Stimulated activated CD4-positive, alpha-beta T cell treated with anti-CD3 and anti-CD28 coated beads, Interleukin-12 subunit alpha, Interleukin-12 subunit beta, amount 100 ng/mL, for 48 hours (primary cell): ENCODE measurements at regions not wholly inside any gene's neighbourhood (a gene's known extent, or its start where the extent isn't known, plus 50 kb on each side); places are given as distances from the start of the nearest gene placed in this dataset.

Experiments
- DNase-seq, 3 donors: peaks; one replicate each; pipeline ENCODE4 v3.0.0-alpha.2; 2020; ENCODE audit warnings: low read depth in 2 of 3, low spot score in 1 of 3

DNA sequence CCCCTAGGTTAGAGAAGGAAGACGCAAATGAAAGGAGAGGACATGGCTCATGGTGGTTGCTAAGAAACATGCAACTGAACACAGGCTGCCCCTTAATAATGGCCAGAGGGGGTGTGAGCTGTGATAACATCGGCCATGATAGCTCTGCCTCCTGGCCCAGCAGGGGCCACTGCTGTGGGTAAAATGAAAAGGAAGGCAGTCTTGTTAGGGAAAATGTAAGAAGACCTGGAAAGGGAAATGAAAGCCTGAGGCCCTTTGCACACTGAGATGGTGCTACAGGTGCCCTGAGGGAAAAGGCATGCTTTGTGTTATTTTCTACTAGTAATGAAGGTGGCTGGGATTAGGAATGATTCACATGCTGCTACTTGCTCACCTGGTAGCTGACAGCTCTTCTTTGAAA, 123.6 kb upstream of the MID1 start:
- DNase-seq = no peak

DNA sequence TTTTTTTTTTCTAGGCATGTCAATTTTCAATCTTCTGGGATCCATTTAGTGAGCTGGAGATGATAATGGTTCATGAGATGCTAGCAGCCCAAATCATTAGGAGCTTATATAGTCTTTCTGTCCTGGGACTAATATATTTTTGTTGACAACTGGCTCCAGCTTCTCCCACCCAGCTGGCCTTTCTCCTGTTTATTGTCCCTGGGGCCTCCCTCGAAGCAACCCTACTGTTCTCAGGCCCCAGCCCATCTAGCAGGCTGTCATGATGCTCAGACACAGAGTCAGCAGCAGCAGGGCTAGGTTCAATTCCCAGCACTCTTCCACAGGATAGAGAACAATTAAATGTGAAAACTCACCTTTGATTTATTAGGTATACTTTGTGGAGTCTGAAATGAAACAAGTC, 127.6 kb upstream of the MID1 start:
- DNase-seq = no peak

DNA sequence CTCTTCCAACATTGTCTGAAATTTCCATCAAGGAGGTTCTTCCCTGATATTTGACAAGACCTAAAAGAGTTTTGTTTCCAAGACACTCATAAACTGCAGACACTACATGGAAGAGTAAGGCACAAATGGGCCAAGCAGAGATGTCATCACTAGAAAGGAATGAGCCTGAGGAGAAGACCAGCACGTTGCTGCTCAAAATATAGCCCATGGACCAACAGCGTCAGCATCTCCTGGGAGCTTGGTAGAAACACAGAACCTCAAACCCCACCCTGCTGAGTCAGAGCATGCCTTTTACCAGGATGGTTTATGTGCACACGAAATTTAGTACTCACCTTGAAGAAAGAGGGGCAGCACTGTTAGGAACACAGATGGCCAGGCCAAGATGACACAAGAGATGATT, 128.7 kb upstream of the MID1 start:
- no peak for DNase-seq

DNA sequence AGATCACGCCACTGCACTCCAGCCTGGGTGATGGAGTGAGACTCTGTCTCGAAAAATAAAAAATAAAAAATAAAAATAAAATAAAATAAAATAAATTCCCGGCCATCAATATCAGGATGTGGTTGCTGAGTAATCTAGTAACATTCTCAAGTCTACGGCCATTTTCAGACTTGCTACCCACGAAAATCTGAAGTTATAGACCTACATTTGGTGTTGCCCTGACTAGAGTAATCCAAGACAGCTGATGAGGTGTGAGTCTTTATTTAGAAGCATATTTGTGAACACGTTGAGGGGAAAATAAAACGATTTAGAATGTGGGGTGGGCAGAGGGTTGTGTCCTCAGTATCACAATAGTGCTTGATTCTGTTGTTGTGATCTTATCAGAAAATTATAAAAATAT, 130.2 kb upstream of the MID1 start:
- DNase-seq = no peak

DNA sequence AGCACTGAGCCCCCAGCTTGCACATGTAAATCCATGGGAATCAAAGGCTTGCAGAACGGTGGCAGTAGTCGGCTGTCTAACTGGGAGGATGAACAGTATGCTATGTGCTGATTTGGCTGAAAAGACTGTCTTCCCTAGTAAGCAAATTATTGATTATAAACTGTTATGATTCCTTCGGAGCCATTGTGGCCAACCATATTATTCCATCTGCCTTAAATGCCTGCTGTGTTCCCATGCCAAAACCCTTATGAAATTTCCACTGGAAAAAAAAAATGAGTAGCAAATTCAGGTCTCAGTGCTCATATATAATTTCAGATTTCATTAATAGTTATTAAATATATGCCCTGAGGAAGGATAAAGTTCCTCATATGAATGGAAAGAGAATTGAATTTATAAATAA, 132.7 kb upstream of the MID1 start:
- DNase-seq = no peak

DNA sequence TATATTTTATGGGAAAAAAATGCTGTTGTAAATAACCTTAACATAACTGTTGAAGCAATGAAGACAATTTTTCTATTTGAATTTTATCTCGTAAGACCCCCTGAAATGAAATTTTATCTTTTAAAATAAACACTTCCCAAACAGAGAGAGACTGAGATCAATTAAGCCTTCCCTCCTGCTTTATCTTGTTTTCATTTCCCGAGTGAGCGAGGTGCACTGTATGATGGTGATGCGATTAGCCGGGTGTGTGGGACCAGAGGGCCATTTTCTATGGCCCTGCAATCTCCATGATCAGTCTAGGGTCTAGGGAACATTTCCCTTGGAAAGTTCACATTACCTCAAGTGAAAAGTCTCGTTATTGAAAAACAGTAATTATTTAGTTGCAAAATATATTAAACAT, 134.1 kb upstream of the MID1 start:
- no peak for DNase-seq

DNA sequence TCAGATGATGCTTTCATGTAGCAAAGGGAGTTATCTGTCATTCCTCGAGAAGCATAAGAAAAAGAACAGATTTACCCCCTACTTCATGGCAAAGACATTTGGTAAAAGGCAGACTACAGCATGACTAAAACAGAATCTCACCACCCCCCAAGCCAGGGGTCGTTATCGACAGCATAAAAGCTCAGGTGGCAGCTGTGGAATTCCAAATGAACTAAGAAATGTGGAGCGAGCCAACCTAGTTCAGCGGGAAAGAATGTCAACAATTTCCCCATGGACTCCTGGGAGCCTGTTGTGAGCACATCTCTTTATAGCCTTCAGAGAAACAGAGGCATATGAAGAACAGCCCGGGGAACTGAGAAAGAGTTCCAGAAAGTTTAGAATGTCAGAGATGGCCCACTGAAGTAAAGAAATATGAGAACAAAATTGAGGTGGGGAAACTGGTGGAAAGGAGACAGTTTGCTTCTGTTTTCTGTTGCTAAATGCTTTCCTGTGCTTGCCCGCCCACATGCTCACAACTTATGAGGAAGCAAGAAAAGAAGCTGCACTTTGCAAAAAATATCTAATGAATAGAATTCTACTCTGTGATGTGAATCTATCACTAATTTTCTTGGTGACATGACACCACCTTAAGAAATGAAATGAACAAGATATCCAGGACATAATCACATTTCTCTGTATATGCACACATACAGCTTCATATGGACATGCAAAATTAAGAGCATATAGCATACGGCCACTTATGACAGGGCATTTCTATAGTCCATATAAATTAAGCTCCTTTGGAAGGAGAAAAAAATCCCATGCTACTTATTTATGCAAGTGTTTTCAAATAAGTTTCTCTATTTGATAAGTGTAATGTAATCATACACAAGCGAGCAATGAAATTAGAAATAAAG, 135.3 kb upstream of the MID1 start:
- no peak for DNase-seq

DNA sequence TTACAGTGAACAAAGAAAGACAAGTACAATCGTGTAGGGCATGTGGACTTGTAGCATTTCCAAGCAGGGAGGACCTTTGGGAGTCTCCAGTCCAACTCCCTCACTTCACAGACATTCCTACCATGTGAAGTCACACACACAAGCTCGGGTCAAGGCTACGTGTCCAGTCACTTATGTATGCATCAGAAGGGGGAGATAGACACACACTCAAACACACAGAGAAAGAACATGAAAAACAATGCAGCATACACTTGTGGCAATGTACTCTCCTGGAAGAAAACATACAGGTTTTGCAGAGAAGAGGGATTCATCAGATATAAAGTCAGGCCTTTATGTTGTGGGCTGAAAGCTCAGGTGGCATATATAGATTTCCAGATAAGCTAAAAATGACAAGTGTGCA, 136.1 kb upstream of the MID1 start:
- no peak for DNase-seq

DNA sequence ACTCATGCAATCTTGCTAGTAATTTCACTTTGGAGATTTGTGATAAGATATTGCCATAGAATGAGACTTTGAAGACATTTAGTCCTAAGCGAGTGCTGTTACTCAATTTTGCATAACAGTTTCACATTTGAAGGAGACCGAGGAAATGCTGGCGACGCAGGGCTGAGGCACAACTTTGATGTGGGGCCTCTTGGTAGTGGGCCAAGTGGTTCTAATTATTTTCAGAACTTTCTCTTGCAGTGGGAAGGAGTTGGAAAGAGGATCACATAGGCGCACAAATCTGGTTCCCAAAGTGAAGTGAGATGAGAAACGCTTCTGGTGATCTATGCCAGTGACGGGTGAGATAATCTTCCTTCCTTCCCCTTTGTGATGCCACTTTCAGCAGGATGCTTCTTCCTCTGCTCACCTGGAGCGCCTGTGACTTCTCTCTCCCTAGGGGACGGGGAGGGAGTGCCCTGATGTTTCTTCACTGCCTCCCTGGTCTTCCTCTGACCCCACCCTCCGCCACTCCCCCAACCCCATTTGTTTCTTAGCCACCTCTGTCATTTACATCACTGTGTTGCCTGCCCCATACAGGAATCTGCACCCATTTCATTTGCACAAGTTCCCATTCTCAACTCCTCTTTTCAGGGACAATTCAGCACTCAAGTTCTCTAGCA, 138.9 kb upstream of the MID1 start:
- DNase-seq = no peak

DNA sequence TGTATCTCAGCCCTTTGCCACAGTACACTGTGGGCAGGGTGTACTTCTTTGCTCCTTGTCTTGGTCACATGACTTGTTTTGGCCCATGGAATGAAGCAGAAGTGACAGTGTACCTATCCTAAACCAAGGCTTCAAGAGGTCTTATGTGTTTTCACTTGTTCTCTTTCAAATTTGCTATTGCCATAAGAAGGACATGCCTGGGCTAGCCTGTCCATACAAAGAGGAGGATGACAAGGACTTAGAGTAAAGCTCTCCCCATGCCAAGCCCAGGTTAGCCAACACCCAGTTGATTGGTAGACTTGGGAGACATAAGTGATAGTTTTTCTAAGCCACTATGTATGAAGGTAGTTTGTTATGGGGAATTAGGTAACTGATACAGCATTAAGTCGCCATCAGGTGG, 141.1 kb upstream of the MID1 start:
- no peak for DNase-seq

DNA sequence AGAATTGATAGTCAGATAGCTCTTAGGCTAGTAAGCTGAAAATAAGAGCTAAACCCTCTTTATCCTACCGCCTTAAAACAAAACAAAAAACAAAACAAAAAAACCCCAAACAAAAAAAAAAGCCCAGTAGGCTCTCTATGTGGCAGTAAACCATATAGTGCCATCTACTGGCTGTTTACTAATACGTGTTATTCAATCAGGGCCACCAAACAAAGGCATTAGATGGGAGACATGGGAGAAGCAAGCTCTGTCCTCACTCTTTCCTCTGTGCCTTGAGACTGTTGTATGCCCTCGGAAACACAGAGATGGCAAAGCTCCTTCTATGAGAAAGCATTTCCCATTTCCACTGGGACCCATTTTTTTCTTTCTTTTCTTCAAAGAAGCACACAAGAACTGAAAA, 148.8 kb upstream of the MID1 start:
- no peak for DNase-seq

DNA sequence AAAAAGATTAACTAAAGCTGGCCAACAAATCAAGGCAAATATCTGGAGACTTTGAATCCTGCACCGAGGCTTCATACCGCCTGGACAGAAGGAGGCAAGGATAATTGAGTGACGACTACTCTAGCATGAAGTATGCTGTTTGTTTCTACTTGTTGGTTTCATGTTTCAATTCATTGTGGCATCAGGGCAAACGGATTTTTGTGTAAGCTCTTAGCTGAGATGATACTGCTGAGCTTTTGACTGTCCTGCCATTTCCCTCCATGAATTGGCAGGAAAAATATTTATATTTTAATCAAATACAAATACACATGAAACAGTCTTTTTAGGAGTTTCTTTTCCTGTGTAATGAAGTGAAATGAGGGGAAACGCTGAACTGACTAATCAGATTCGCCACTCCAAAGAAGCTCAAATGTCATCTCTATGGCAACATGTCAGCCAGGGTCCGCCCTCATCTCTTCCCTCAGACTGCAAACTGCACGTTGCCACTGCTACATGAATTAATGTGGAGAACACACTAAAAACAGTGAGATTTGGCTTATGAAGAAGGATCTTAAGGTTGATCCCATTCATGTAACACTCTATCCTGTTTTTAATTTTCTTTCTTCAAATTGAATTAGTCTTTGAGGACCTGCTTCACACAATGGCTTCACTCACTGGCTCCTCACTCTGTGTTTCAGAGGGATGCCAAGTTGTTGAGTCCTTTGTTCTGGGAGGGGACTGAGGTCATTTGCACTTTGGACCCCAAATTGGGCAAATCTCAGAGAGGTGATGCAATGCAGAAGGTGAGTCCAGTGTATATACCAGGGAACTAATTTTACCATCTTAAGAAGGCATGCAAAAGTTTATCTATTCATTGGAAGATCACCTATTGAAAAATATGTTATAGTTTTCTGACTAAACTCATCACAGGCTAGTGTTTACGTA, 149.6 kb upstream of the MID1 start:
- no peak for DNase-seq

DNA sequence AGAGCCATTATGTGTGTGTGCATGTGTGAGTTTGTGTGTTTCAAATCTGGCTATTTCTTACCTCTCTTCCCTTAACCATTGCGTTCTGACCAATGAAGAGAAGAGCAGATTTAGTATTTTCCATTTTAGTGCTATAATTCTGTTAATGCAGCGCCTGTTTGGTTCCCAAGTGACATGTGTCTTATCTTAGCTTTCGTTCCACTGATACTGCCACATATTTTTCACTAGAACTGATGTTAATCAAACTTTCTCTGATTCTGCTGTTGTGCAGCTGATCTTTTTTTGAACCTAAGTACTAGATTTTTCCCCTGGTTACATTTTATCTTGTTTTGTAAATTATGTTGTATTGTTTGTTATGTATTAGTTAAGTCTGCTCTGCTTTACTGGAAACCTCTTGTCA, 152.9 kb upstream of the MID1 start:
- no peak for DNase-seq

DNA sequence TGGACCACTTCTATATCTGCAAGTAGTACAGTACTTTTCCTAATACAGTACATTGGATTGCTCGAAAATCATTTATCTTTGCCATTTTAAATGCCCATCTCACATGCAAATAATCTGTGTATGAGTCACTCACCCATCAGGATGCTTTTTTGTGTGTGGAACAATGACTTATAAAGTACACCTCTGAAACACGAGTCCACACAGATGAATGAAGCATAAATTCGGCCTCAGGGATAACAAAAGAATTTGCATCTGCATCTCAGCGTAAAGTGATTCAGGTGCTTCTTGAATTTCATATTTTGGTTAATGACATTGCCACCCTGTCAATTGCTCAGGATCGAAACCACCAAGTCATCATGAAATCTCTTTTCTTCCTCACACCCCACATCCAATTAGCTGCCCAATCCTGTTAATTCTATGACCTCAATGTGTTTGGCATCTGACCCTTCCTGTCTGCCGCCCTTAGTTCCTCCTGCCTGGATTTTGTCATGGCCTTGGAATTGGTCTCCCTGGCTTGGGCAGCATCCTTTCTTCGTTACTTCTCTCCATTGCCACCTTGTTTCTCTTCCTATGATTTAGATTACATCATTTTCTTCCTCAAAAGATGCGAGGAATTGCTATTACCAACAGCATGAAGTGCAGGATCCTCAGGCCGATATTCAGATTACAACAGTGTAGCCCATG, 161.6 kb upstream of the MID1 start:
- no peak for DNase-seq

DNA sequence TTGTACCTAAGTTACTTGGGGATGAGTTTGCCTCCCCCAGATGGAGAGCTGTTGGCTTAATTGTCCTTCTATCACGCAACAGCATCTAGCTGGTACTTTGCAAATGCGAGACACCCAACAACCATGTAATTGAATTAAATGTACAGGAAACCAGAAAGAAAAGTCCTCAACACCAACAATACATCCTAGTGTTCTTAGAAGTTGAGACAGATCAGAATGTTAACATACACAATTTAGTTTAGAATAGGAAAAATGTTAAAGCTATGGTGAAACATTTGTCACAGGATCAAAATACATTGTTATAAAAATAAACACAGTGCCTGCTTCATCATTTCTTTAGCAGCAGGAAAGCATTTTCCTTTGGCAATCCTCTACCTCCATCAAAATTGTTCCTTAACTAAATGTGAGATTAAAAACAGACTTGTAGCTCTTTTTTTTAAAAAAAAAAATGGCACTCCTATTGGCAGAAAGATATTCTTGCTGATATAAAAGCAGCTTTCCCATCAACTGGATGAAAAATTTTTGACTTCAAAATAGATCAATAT, 163.1 kb upstream of the MID1 start:
- no peak for DNase-seq

DNA sequence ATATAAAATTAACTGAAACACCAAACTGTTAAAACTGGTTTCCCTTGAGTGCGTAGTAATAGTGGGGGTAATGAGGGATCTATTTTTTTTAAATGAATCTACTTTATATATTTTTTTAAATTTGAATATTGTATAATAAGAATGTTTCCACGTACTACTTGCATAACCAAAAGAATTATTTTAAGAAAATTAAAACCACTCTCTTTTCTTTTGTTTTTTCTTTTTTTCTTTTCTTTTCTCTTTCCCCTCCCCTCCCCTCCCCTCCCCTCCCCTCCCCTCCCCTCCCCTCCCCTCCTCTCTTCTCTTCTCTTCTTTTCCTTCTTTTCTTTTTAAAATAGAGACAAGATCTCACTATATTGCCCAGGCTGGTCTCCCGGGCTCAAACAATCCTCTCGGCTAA, 166.9 kb upstream of the MID1 start:
- no peak for DNase-seq

DNA sequence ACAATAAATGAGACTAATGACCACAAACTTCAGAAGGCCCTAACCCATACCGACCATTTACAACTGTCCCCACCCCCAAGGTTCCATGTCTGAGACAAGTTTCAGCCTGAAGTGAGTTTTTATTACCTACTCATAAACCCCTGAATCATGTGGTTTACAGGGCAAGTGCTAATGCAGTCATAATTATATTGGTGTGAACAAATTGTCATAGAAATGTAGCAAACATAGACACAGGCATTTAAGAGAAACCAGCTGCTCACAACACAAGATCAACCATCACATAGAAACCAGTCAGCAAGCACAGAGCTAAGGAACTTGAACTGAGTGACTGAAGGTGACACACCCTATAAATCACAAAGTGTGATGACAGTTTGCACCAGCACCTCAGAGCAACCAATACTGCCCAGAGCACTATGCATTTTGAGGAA, 173.8 kb upstream of the MID1 start:
- no peak for DNase-seq

DNA sequence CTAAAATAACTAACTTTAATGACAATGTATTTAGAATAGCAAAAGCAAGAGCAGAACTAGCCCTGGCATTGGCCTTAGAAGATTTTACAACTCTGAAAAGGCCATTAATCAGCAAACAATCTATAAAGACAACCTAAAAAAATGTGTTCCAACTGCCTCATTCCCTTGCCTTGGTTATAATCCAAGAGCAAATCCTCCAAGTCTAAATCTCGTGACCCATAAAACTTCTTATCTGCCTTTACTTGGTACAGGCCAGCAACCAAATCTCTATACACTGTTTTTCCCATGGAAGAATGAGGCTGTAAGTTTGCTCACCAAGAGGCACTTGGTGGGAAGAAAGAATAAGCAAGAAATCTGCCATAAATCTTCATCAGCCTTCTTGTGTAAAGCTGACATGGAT, 175.3 kb upstream of the MID1 start:
- no peak for DNase-seq

DNA sequence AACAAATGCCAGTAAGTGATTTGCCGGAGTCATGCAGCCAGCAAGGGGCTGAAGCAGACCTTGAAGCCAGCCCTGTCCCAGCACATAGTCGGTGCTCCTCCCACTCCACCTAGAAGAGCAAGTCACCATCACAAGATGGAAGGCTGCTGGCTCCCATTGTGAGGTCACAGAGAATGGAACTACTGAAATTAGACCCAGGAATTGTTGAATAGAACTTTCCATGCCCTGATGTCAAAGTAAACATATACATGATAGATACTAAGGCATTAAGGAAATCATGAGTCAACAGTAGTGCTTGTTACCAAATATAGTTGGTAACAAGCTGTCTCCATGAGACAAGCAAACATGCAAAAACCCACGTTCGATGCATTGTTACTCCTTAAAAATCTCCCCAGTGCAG, 177.1 kb upstream of the MID1 start:
- DNase-seq = no peak

DNA sequence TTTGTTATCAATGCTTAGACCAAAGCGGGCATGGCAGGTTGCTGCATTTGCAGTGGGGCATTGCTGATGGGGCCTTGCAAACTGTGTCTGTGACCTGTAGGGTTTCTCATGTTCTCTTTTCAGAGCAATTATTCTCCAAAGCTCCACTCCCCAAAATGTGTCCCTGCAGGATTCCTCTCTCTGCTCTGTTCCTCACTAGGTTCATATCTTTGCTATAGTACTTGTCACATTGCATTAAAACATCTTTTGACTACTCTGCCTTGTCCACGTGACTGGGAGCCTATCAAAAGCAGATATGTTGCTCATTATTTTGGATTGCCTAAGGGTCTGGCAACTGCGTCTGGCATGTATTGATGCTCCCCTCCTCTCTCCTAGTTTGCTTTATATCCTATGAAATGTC, 177.7 kb upstream of the MID1 start:
- no peak for DNase-seq

DNA sequence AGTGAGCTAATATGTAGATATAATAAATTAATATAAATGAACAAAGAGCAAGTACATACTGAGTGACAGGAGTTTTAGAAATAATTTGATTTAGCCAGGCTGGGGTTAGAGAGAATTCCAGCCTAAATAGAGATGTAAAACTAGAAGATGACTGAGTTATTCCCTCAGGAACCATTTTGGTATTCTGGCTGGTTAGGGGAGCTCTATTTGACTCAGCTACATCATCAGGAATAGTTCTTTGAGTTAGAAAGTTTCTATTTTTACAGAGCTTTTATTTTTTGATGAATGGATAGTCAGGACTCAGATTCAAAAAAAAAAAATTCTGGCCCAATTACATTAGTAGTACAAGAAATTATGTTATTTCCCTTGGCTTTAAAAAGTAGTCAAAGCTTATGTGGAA, 180.4 kb upstream of the MID1 start:
- DNase-seq = no peak
